Keratinocyte (primary cell): ENCODE measurements at regions not wholly inside any gene's neighbourhood (a gene's known extent, or its start where the extent isn't known, plus 50 kb on each side); places are given as distances from the start of the nearest gene placed in this dataset.

Source experiments
- EZH2 ChIP-seq: IDR thresholded peaks from one replicate; pipeline ENCODE4 v1.6.1; 2012; ENCODE audit warnings: inconsistent platforms, mild to moderate bottlenecking, low read length, moderate library complexity
- TF ChIP-seq, protein P1 (sequence below), 3 experiments: IDR thresholded peaks in 1 of 3; conservative IDR thresholded peaks in 1 of 3; optimal IDR thresholded peaks in 1 of 3; 2 replicates in 2 of 3; 3 replicates in 1 of 3; pipeline versions ENCODE3 to v1.5.1; 2011; ENCODE audit warnings: low read length in 3 of 3, mild to moderate bottlenecking in 3 of 3, moderate library complexity in 2 of 3, control low read depth in 1 of 3, inconsistent platforms in 1 of 3; ENCODE audit not compliant: insufficient read depth in 2 of 3; ENCODE audit errors: extremely low read depth in 1 of 3

DNA sequence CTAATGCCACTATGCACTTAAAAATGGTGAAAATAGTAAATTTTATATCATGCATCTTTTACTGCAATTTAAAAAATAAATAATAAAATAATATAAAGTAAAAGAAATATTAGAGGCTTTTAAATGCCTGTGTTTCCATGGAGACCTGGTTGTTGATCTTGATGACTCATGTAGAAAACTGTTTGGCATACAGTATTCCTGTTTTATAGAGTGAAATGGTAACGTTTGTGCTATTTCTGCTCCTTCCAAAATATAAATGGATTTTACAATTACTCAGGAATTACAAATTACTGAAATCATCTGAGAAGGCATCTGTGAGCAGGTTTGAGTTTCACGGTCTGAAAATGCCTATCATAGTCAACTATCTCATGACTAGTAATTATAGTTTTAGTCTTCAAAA is 98.4 kb upstream of the USP25 start:
- TF ChIP-seq, protein P1, sequence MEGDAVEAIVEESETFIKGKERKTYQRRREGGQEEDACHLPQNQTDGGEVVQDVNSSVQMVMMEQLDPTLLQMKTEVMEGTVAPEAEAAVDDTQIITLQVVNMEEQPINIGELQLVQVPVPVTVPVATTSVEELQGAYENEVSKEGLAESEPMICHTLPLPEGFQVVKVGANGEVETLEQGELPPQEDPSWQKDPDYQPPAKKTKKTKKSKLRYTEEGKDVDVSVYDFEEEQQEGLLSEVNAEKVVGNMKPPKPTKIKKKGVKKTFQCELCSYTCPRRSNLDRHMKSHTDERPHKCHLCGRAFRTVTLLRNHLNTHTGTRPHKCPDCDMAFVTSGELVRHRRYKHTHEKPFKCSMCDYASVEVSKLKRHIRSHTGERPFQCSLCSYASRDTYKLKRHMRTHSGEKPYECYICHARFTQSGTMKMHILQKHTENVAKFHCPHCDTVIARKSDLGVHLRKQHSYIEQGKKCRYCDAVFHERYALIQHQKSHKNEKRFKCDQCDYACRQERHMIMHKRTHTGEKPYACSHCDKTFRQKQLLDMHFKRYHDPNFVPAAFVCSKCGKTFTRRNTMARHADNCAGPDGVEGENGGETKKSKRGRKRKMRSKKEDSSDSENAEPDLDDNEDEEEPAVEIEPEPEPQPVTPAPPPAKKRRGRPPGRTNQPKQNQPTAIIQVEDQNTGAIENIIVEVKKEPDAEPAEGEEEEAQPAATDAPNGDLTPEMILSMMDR (optimal IDR thresholded peaks at IDR 0.05 in 1 of 3, IDR thresholded peaks at IDR 0.05 in 1 of 3, conservative IDR thresholded peaks at IDR 0.05 in 1 of 3; ENCODE audit: extremely low read depth in 1 of 3, insufficient read depth in 2 of 3, low read length in 3 of 3), result no peak
- TF ChIP-seq EZH2, result no peak
